Neural crest cell (in vitro differentiated cells): ENCODE measurements at regions not wholly inside any gene's neighbourhood (a gene's known extent, or its start where the extent isn't known, plus 50 kb on each side); places are given as distances from the start of the nearest gene placed in this dataset.

Experiments
- DNase-seq: peaks from one replicate; pipeline ENCODE4 v3.0.0; 2021; ENCODE audit warnings: low read depth, mixed read lengths, low spot score
- H3K27ac Mint-ChIP-seq: one replicate; pipeline ENCODE4 v1.8.0; 2021; ENCODE audit warnings: mild to moderate bottlenecking, mixed read lengths; ENCODE audit not compliant: unreplicated experiment
- H3K27me3 Mint-ChIP-seq: 2 replicates; pipeline ENCODE4 v1.8.0; 2021; ENCODE audit warnings: low read depth, mild to moderate bottlenecking, mixed read lengths
- H3K36me3 Mint-ChIP-seq: 2 replicates; pipeline ENCODE4 v1.8.0; 2021; ENCODE audit warnings: low read depth, mild to moderate bottlenecking, mixed read lengths
- H3K4me1 Mint-ChIP-seq: 2 replicates; pipeline ENCODE4 v1.8.0; 2021; ENCODE audit warnings: mixed read lengths
- H3K4me3 Mint-ChIP-seq: one replicate; pipeline ENCODE4 v1.8.0; 2021; ENCODE audit warnings: mild to moderate bottlenecking, mixed read lengths
- H3K9me3 Mint-ChIP-seq: 2 replicates; pipeline ENCODE4 v1.8.0; 2021; ENCODE audit warnings: mixed read lengths
- TF ChIP-seq, protein P1 (sequence below): fragments of 200-600 bp; sonication (generic); conservative IDR thresholded peaks from 2 replicates; pipeline ENCODE4 v1.5.0; 2021; ENCODE audit warnings: antibody characterized with exemption, mild to moderate bottlenecking

DNA sequence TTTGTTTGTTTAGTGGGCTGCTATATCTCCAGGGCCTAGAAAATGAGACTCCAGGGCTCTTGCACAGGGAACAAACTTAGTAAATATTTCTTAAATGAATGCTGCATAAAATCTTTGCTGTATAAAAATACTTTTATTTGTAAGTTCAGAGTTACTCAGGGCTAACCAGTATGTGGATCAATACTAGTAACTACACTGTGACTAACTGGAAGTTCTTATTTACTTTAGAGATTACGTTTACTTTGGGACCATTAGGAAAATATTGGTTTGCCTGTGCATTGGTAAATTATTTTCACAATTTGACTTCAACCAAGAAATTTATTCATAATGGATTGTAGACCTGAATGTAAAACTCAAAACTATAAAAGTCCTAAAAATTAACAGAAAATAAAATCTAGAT, 575.5 kb downstream of the RNF144A start:
- DNase-seq, result no peak
- Mint-ChIP-seq H3K9me3 (peaks cover 4% of the 10 kb centered on the region), H3K36me3 (peaks cover 5% of the 10 kb centered on the region), H3K27me3 (no peaks in the 10 kb centered on the region), H3K4me3 (no peak overlapping the region), H3K4me1 (peaks cover 4% of the 10 kb centered on the region), H3K27ac (no peak overlapping the region)
- TF ChIP-seq, protein P1, sequence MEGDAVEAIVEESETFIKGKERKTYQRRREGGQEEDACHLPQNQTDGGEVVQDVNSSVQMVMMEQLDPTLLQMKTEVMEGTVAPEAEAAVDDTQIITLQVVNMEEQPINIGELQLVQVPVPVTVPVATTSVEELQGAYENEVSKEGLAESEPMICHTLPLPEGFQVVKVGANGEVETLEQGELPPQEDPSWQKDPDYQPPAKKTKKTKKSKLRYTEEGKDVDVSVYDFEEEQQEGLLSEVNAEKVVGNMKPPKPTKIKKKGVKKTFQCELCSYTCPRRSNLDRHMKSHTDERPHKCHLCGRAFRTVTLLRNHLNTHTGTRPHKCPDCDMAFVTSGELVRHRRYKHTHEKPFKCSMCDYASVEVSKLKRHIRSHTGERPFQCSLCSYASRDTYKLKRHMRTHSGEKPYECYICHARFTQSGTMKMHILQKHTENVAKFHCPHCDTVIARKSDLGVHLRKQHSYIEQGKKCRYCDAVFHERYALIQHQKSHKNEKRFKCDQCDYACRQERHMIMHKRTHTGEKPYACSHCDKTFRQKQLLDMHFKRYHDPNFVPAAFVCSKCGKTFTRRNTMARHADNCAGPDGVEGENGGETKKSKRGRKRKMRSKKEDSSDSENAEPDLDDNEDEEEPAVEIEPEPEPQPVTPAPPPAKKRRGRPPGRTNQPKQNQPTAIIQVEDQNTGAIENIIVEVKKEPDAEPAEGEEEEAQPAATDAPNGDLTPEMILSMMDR, result no peak

DNA sequence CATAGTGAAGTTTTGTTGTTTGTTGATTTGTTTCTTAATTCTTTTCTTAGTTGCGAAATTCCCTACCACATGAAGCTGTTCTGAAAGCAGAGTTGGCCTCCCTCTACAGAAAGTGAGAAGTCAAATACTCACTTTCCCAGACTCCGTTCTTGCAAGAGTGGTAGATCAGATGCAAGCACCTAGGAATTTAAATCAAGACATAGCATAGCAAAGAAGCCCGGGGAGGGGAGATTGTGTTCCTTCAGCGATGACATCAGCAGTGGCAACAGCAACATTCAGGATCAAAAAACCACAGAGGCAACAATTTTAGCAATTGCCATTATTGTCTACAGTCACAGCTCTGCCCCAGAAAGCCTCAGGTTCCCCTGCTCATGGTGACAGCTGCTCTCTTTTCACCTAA, 580.0 kb downstream of the RNF144A start:
- Mint-ChIP-seq H3K4me3 (no peak overlapping the region), H3K36me3 (peaks cover 5% of the 10 kb centered on the region), H3K27me3 (no peaks in the 10 kb centered on the region), H3K27ac (no peak overlapping the region), H3K4me1 (peaks cover 15% of the 10 kb centered on the region), H3K9me3 (peaks cover 4% of the 10 kb centered on the region)
- DNase-seq, result no peak
- TF ChIP-seq, protein P1, result no peak

DNA sequence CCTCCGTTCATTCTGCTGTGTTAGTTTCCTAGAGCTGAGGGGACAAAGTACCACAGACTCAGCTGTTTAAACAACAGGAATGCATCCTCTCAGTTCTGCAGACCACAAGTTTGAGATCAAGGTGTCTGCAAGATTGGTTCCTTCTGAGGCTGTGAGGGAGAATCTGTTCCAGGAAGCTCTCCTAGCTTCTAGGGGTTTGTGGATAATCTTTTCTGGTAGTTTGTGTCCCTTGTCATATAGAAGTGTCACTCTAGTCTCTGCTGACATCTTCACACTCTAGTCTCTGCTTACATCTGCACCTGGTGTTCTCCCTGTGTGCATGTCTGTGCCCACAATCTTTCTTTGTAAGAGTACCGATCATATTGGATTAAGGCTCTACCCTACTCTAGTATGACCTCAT, 581.8 kb downstream of the RNF144A start:
- Mint-ChIP-seq H3K9me3 (peaks cover 4% of the 10 kb centered on the region), H3K4me1 (peaks cover 27% of the 10 kb centered on the region), H3K27me3 (no peaks in the 10 kb centered on the region)

DNA sequence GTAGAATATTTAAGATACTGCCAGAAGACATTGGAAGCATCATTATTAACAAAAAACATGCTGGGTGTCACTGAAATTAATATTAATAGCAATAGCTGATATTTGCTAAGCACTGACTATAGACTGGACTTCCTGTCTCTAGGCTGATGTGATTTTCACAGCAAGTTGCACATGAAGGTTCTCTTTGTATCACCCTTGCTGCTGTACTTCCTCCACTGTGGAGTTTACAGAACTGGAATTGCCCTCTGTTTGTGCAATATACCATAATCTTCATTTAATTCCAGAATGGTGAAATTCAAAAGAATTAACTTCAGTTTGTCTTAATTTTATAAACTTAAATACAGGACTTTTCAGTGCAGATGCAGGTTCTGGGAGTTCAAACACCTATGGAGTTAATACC, 585.1 kb downstream of the RNF144A start:
- DNase-seq, result no peak
- Mint-ChIP-seq H3K36me3 (no peaks in the 10 kb centered on the region), H3K27ac (no peak overlapping the region), H3K4me3 (no peak overlapping the region), H3K4me1 (peaks cover 27% of the 10 kb centered on the region), H3K9me3 (peaks cover 3% of the 10 kb centered on the region), H3K27me3 (no peaks in the 10 kb centered on the region)
- TF ChIP-seq, protein P1, result no peak

More for the DNA sequence above, 581.8 kb downstream of the RNF144A start:
- H3K4me3 Mint-ChIP-seq, result no peak overlapping the region
- DNase-seq, result no peak
- peaks cover 2% of the 10 kb centered on the region for H3K36me3 Mint-ChIP-seq
- TF ChIP-seq, protein P1, result no peak
- no peak overlapping the region for H3K27ac Mint-ChIP-seq

DNA sequence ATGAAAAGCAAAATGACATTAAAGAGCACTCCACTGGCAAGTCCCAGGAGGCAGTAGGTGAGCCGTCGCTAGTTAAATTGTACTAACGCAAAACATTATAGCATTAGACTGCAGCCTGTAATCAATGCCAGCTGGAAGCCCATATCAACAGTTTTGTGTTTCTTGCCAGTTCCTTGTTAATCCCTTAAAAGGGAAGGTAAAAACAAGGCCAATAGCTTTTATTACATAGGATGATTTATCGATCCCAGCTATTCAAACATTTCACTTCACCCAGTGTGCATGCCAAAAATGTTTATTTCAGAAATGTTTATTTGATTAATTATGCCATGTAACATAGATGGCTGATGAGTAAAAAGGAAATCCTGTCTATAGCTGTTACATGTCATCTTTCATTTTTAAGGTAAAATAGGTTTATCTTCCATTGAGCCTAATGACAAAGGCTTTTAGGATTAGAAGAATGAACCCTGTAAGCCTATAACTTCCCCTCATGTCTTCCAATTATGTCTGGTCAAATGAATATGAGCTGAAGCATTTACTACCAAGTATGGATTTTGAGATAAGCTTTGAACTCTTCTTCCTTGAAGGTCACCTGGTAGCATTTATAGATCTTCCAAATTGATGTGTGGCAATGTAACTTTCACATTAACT, 591.2 kb downstream of the RNF144A start:
- peaks cover 5% of the 10 kb centered on the region for H3K9me3 Mint-ChIP-seq
- H3K27ac Mint-ChIP-seq, result no peak overlapping the region
- no peaks in the 10 kb centered on the region for H3K36me3 Mint-ChIP-seq
- no peaks in the 10 kb centered on the region for H3K27me3 Mint-ChIP-seq
- DNase-seq, result no peak
- H3K4me1 Mint-ChIP-seq, result no peaks in the 10 kb centered on the region
- no peak overlapping the region for H3K4me3 Mint-ChIP-seq
- TF ChIP-seq, protein P1, result no peak
